ENCODE measurements at regions not wholly inside any gene's neighbourhood (a gene's known extent, or its start where the extent isn't known, plus 50 kb on each side); places are given as distances from the start of the nearest gene placed in this dataset.

GRCh38 chr4:151574968-151575367 lies 166.0 kb downstream of the FHIP1A start:
- TF ChIP-seq REST (IDR thresholded peaks at IDR 0.05; ENCODE audit: insufficient read depth in 1 of 2, low read depth in 2 of 2, low read length in 1 of 2) (no peak), CTCF (IDR thresholded peaks at IDR 0.05) (no peak), TCF7L2 (IDR thresholded peaks at IDR 0.05; ENCODE audit: low read depth, low read length) (no peak), SIN3A (IDR thresholded peaks at IDR 0.05; ENCODE audit: borderline replicate concordance, insufficient read depth, low read depth, low read length) (no peak), POLR2AphosphoS5 (IDR thresholded peaks at IDR 0.05; ENCODE audit: low read depth, low read length) (no peak)
- Histone ChIP-seq H3K9me3 (ENCODE audit: control insufficient read depth, insufficient read depth, low read depth, low read length) (no peaks in the 10 kb centered on the region), H3K36me3 (ENCODE audit: control insufficient read depth, insufficient read depth, low read length) (no peaks in the 10 kb centered on the region), H3K27ac (ENCODE audit: low read length) (no peak overlapping the region), H3K27me3 (ENCODE audit: control insufficient read depth, insufficient read depth, low read length) (no peaks in the 10 kb centered on the region; the same call in 1 of the 2 replicates), H3K4me1 (ENCODE audit: control insufficient read depth, insufficient read depth, low read length) (no peaks in the 10 kb centered on the region), H3K4me3 (ENCODE audit: low read depth in 2 of 2, low read length in 2 of 2) (no peak overlapping the region)
- DNase-seq (ENCODE audit: low read depth, low spot score) = no peak
- BruUV-seq (replicated peaks) = no TSS peak
- no peak for ATAC-seq
- ChIA-PET CTCF (no interaction called here), POLR2A (interaction anchor here (0.6 kb wide), 1 partner anchor 15 kb away, joined by 5 read pairs; no protein-coding TSS in a partner anchor)
- intact Hi-C loops (cut with micrococcal nuclease; ENCODE audit: unreplicated experiment) (no loop called here), in situ Hi-C loops (cut with HindIII; ENCODE audit: low pct_unique_long_range_greater_than_20kb, low sequenced_read_pairs) (no loop called here)

GRCh38 chr4:151575646-151576045 lies 166.7 kb downstream of the FHIP1A start:
- ATAC-seq (no peak), DNase-seq (ENCODE audit: low read depth, low spot score) (no peak)
- H3K9me3 ChIP-seq (ENCODE audit: control insufficient read depth, insufficient read depth, low read depth, low read length) = no peaks in the 10 kb centered on the region
- ChIA-PET CTCF (no interaction called here), POLR2A (no interaction called here)
- in situ Hi-C loops (cut with HindIII; ENCODE audit: low pct_unique_long_range_greater_than_20kb, low sequenced_read_pairs) = no loop called here
- no peak overlapping the region for H3K4me3 ChIP-seq (ENCODE audit: low read depth in 2 of 2, low read length in 2 of 2)
- intact Hi-C loops (cut with micrococcal nuclease; ENCODE audit: unreplicated experiment) = no loop called here
- no peaks in the 10 kb centered on the region for H3K36me3 ChIP-seq (ENCODE audit: control insufficient read depth, insufficient read depth, low read length)
- H3K4me1 ChIP-seq (ENCODE audit: control insufficient read depth, insufficient read depth, low read length) = no peaks in the 10 kb centered on the region
- H3K27ac ChIP-seq (ENCODE audit: low read length) = no peak overlapping the region
- TF ChIP-seq POLR2AphosphoS5 (IDR thresholded peaks at IDR 0.05; ENCODE audit: low read depth, low read length) = no peak
- TF ChIP-seq SIN3A (IDR thresholded peaks at IDR 0.05; ENCODE audit: borderline replicate concordance, insufficient read depth, low read depth, low read length) = no peak
- TF ChIP-seq TCF7L2 (IDR thresholded peaks at IDR 0.05; ENCODE audit: low read depth, low read length) = no peak
- BruUV-seq (replicated peaks) = no TSS peak
- no peaks in the 10 kb centered on the region; the same call in 1 of the 2 replicates for H3K27me3 ChIP-seq (ENCODE audit: control insufficient read depth, insufficient read depth, low read length)

- H3K4me3 ChIP-seq (ENCODE audit: low read depth in 2 of 2, low read length in 2 of 2) = no peak overlapping the region
- no peaks in the 10 kb centered on the region for H3K9me3 ChIP-seq (ENCODE audit: control insufficient read depth, insufficient read depth, low read depth, low read length)
- TF ChIP-seq POLR2AphosphoS5 (IDR thresholded peaks at IDR 0.05; ENCODE audit: low read depth, low read length) = no peak
- TF ChIP-seq TCF7L2 (IDR thresholded peaks at IDR 0.05; ENCODE audit: low read depth, low read length) = no peak
- TF ChIP-seq CTCF (IDR thresholded peaks at IDR 0.05) = no peak
- no peak for TF ChIP-seq REST (IDR thresholded peaks at IDR 0.05; ENCODE audit: insufficient read depth in 1 of 2, low read depth in 2 of 2, low read length in 1 of 2)
- no peak for TF ChIP-seq SIN3A (IDR thresholded peaks at IDR 0.05; ENCODE audit: borderline replicate concordance, insufficient read depth, low read depth, low read length)
- BruUV-seq (replicated peaks) = no TSS peak
- ATAC-seq = no peak
- no peak overlapping the region for H3K27ac ChIP-seq (ENCODE audit: low read length)
- no peaks in the 10 kb centered on the region for H3K4me1 ChIP-seq (ENCODE audit: control insufficient read depth, insufficient read depth, low read length)
- intact Hi-C loops (cut with micrococcal nuclease; ENCODE audit: unreplicated experiment) = no loop called here
- no peaks in the 10 kb centered on the region; the same call in 1 of the 2 replicates for H3K27me3 ChIP-seq (ENCODE audit: control insufficient read depth, insufficient read depth, low read length)
- in situ Hi-C loops (cut with HindIII; ENCODE audit: low pct_unique_long_range_greater_than_20kb, low sequenced_read_pairs) = no loop called here
- POLR2A ChIA-PET = no interaction called here
- no peaks in the 10 kb centered on the region for H3K36me3 ChIP-seq (ENCODE audit: control insufficient read depth, insufficient read depth, low read length)
- DNase-seq (ENCODE audit: low read depth, low spot score) = no peak
- CTCF ChIA-PET = no interaction called here
Measured at GRCh38 chr4:151576627-151577026, 167.7 kb downstream of the FHIP1A start.
